ENCODE measurements at regions not wholly inside any gene's neighbourhood (a gene's known extent, or its start where the extent isn't known, plus 50 kb on each side); places are given as distances from the start of the nearest gene placed in this dataset.
A peak's percentile ranks its signal among the peaks of the same experiment; 100 is the strongest.

- H3K4me1 ChIP-seq (ENCODE audit: control insufficient read depth, insufficient read depth, low read length): peaks cover 1% of the 10 kb centered on the region; the same call in 1 of the 2 replicates
- H3K18ac ChIP-seq (ENCODE audit: low read depth, low read length): no peak overlapping the region
- WGBS, 2 experiments (ENCODE audit: extremely low coverage in 2 of 2, insufficient read length in 1 of 2): no CpG with 5 or more reads among the region's 3 CpGs
- TF ChIP-seq MAZ (IDR thresholded peaks at IDR 0.05; ENCODE audit: borderline replicate concordance, low read depth, low read length) (no peak), SMC3 (IDR thresholded peaks at IDR 0.05; ENCODE audit: low read depth, low read length) (no peak), RFX5 (IDR thresholded peaks at IDR 0.05; ENCODE audit: low read depth, low read length) (no peak), MXI1 (IDR thresholded peaks at IDR 0.05; ENCODE audit: borderline replicate concordance, low read depth, low read length) (no peak), NFE2L2 (IDR thresholded peaks at IDR 0.05; ENCODE audit: low read depth, low read length) (no peak), BHLHE40 (IDR thresholded peaks at IDR 0.05; ENCODE audit: low read depth, low read length) (no peak), FOS (IDR thresholded peaks at IDR 0.05; ENCODE audit: low read depth, low read length) (no peak), RCOR1 (IDR thresholded peaks at IDR 0.05; ENCODE audit: insufficient replicate concordance, low read length) (no peak), RAD21 (IDR thresholded peaks at IDR 0.05; ENCODE audit: low read length) (no peak), ELK1 (IDR thresholded peaks at IDR 0.05; ENCODE audit: borderline replicate concordance, low read depth, low read length) (no peak), CEBPB (IDR thresholded peaks at IDR 0.05; ENCODE audit: low read depth, low read length) (no peak), CHD1 (IDR thresholded peaks at IDR 0.05; ENCODE audit: low read depth, low read length) (no peak), POLR2A (IDR thresholded peaks at IDR 0.05; ENCODE audit: low read depth, low read length) (no peak), MAFK (IDR thresholded peaks at IDR 0.05; ENCODE audit: low read depth, low read length) (no peak)
- TF ChIP-seq, protein P1, sequence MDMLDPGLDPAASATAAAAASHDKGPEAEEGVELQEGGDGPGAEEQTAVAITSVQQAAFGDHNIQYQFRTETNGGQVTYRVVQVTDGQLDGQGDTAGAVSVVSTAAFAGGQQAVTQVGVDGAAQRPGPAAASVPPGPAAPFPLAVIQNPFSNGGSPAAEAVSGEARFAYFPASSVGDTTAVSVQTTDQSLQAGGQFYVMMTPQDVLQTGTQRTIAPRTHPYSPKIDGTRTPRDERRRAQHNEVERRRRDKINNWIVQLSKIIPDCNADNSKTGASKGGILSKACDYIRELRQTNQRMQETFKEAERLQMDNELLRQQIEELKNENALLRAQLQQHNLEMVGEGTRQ (IDR thresholded peaks at IDR 0.05; ENCODE audit: low read depth, low read length): no peak
- TF ChIP-seq, protein P2, sequence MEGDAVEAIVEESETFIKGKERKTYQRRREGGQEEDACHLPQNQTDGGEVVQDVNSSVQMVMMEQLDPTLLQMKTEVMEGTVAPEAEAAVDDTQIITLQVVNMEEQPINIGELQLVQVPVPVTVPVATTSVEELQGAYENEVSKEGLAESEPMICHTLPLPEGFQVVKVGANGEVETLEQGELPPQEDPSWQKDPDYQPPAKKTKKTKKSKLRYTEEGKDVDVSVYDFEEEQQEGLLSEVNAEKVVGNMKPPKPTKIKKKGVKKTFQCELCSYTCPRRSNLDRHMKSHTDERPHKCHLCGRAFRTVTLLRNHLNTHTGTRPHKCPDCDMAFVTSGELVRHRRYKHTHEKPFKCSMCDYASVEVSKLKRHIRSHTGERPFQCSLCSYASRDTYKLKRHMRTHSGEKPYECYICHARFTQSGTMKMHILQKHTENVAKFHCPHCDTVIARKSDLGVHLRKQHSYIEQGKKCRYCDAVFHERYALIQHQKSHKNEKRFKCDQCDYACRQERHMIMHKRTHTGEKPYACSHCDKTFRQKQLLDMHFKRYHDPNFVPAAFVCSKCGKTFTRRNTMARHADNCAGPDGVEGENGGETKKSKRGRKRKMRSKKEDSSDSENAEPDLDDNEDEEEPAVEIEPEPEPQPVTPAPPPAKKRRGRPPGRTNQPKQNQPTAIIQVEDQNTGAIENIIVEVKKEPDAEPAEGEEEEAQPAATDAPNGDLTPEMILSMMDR (conservative IDR thresholded peaks at IDR 0.05; ENCODE audit: low read depth, low read length): no peak
- in situ Hi-C loops (cut with MboI; ENCODE audit: low sequenced_read_pairs): no loop called here
- no peak overlapping the region for H2AK5ac ChIP-seq (ENCODE audit: low read depth, low read length)
- no peak overlapping the region for H3K9ac ChIP-seq (ENCODE audit: low read depth, low read length)
- no peak overlapping the region for H2BK15ac ChIP-seq (ENCODE audit: low read depth, low read length)
- ChIA-PET POLR2A (ENCODE audit: unreplicated experiment) (no interaction called here), CTCF (no interaction called here)
- H4K8ac ChIP-seq (ENCODE audit: low read depth in 2 of 2, low read length in 2 of 2): no peak overlapping the region
- no peak overlapping the region for H3K27ac ChIP-seq (ENCODE audit: insufficient read depth, low read length)
- peak overlapping the region; percentile 10; the same call in 1 of the 2 replicates for H2BK20ac ChIP-seq (ENCODE audit: low read depth, low read length)
- no peak overlapping the region for H3K14ac ChIP-seq (replicated peaks; ENCODE audit: low read depth, low read length)
- no peaks in the 10 kb centered on the region for H3K9me1 ChIP-seq (ENCODE audit: insufficient read depth, low read length)
- no peaks in the 10 kb centered on the region for H3K36me3 ChIP-seq (ENCODE audit: control insufficient read depth, insufficient read depth, low read length)
- dilution Hi-C loops (cut with HindIII; ENCODE audit: low sequenced_read_pairs, unreplicated experiment): no loop called here
- ATAC-seq (ENCODE audit: low read depth) (no peak), DNase-seq (no peak)
- H3K4ac ChIP-seq (ENCODE audit: low read depth, low read length): no peak overlapping the region
- H3K23ac ChIP-seq (ENCODE audit: low read depth, low read length): no peak overlapping the region
- H3K27me3 ChIP-seq (ENCODE audit: control insufficient read depth, insufficient read depth, low read length): no peaks in the 10 kb centered on the region
- H2BK120ac ChIP-seq (ENCODE audit: low read depth, low read length): no peak overlapping the region
- H3K9me3 ChIP-seq (ENCODE audit: control insufficient read depth, insufficient read depth, low read length): no peaks in the 10 kb centered on the region
- H3K56ac ChIP-seq (ENCODE audit: extremely low read depth, insufficient read depth, low read length): no peak overlapping the region
- intact Hi-C loops (cut with micrococcal nuclease): no loop called here
- no peak overlapping the region for H2AK9ac ChIP-seq (replicated peaks; ENCODE audit: low read depth, low read length, poor library complexity)
- no peak overlapping the region for H3K4me3 ChIP-seq (ENCODE audit: insufficient read depth, low read depth, low read length)
- H2BK5ac ChIP-seq (ENCODE audit: low read depth, low read length, poor library complexity, severe bottlenecking): no peak overlapping the region
- no peak overlapping the region for H4K5ac ChIP-seq (ENCODE audit: low read depth, low read length)
- H3K4me2 ChIP-seq (ENCODE audit: low read depth, low read length): no peak overlapping the region
- H3K79me1 ChIP-seq (ENCODE audit: low read depth in 1 of 2, low read length in 2 of 2): no peaks in the 10 kb centered on the region
- no peak overlapping the region for H4K91ac ChIP-seq (ENCODE audit: insufficient read depth, low read depth, low read length)
- no TSS peak for BruUV-seq (replicated peaks)
- H4K20me1 ChIP-seq (ENCODE audit: insufficient read depth, low read length): no peaks in the 10 kb centered on the region
- H2AFZ ChIP-seq (replicated peaks; ENCODE audit: low read length, poor library complexity): no peak overlapping the region
Measured at GRCh38 chr13:47206111-47206510, 309.3 kb upstream of the HTR2A start.
